ENCODE measurements at regions not wholly inside any gene's neighbourhood (a gene's known extent, or its start where the extent isn't known, plus 50 kb on each side); places are given as distances from the start of the nearest gene placed in this dataset.
"Not testable (repeated sequence)": the region's sequence is repeated elsewhere in the genome, so short reads cannot be mapped to it uniquely, and the experiment has no call there.

DNA sequence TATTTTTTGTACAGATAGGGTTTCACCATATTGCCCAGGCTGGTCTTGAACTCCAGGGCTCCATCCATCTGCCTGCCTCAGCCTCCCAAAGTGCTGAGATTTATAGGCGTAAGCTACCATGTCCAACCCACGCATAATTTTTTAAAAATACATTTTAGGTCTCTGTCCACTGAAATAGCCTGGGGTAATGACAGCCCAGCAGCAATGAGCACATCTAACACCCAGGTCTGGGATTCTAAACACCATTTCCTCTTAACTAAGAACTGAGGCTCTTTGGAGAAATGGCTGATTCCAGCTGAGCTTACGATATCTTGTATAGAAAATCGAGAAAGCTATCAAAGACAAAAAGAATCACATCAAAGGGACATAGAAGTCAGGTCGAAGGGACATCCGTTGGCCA lies 245.3 kb downstream of the PARN start:
- DNase-seq = no peak

GRCh38 chr16:14383844-14384243 lies 246.2 kb downstream of the PARN start:
- DNase-seq = not testable (repeated sequence)

- no peak for DNase-seq
These were observed 251.2 kb downstream of the PARN start for GRCh38 chr16:14378689-14379467.

DNA sequence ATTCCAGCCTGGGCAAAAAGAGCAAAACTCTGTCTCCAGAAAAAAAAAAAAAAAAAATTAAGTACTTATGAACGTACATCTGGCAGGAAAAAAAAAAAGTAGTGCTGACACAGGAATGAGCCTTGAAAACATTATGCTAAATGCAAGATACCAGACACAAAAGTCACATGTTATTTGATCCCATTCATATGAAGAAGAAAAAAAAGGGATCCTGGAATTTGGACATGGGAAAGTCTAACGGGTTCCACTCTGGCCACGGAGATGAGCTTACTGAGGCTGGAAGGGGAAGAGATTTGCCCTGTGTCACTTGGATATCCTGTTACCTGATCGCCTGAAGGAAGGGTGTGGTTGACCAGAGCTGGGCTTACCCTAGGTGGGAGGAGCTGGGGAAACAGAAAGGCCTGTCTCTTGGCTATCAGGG lies 251.9 kb downstream of the PARN start:
- no peak for DNase-seq

DNA sequence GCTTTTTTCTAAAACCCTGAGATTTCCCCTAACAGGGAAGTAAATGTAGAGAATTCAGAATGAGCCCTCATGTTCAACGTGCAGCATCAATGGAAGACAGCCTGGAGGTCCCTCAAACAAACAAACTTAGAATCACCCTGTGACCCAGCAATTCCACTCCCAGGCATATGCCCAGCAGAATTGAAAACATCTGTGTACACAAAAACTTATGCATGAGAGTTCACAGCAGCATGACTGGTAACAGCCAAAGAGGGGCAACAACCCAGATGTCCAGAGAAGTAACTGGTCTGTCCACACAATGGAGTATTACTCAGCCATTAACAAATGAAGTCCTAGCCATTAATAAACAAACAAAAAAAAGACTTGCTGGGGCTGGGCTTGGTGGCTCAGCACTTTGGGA lies 252.7 kb downstream of the PARN start:
- DNase-seq = no peak

GRCh38 chr16:14375132-14375491 lies 254.9 kb downstream of the PARN start:
- no peak for DNase-seq

DNA sequence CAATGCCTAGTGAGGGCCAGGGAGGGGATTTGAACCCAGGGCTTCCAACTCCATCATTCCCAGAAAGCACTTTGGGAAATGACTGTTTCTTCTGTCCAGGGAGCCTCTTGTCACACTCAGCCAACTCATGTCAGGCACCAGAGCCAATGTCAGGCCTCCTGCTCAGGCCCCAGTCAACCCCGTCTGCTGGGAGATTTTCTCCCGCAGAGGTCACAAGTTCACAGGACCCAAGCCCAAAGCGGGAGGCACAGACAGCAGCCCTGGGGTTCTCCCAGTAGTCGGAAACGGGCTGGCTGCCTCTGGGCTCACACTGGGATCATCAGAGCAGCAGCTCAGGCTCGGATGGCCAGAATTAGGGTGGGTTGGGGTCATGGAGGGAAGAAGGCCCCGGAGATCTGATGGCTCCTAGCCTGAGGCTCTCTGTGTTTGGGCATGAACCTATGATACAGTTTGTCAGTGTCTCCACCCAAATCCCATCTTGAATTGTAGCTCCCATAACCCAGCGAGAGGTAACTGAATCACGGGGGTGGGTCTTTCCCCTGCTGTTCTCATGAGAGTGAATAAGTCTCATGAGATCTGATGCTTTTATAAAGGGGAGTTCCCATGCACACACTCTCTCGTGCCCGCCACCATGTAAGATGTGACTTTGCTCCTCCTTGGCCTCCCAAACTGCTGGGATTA lies 255.5 kb downstream of the PARN start:
- no peak for DNase-seq

DNA sequence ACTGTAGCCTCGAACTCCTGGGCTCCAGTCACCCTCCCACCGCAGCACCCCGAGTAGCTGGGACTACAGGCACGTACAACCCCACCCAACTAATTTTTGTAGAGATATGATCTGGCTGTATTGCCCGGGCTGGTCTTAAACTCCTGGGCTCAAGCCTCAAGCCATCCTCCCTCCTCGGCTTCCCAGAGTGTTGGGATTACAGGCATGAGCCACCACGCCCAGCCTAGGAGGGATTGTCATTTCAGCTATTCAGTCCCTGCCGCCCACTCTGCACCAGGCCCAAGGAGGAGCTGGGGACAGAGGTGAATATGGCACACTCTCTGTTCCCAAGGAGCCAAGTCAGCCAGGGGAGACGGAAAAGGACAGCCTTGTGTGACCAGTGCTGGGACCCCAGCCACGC lies 256.2 kb downstream of the PARN start:
- no peak for DNase-seq

GRCh38 chr16:14373406-14373805 lies 256.7 kb downstream of the PARN start:
- DNase-seq = no peak

DNA sequence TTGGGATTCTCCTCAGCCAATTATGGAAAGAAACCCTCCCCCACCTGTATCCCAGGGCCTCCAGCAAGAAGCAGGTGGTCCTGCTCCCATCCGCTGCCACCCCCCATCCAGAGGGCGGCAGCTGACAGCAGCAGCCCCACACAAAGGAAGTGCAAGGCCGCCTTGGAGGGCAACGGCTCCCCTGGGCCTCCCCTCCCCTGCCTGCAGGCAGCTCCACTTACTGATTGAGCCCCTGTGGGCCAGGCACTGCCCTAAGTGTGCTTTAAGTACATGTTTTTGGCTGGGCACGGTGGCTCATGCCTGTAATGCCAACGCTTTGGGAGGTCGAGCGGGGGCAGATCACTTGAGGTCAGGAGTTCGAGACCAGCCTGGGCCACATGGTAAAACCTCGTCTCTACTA lies 257.6 kb downstream of the PARN start:
- no peak for DNase-seq

DNA sequence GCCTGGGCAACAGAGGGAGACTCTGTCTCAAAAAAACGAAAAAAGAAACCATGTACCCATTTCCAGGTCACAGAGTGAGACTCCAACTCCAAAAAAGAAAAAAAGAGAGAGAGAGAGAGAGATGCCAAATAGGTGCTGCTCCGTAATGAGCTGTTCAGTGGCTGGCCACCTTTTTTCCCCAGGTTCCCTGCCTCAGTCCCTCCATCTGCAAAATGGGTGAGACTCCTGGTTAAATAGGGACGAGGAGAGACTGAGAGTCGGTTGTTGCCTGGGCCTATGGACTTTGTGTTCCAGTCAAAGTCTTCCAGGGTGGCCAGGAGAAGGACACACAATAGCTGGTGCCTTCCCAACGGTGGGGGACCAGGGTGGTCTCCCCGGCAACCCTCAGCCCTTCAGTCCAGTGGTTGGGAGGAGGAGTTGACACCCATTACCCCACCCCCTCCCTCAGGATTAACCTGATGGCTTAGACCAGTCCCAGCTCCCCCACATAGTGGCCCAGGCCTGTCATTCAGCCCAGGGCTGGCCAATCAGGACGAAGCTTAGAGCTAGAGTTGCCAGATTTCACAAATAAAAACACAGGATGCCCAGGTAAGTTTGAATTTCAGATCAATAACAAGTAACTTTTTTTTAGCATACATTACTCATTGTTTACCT lies 258.2 kb downstream of the PARN start:
- no peak for DNase-seq

- DNase-seq = no peak
These were observed 259.3 kb downstream of the PARN start for GRCh38 chr16:14370736-14371234.

DNA sequence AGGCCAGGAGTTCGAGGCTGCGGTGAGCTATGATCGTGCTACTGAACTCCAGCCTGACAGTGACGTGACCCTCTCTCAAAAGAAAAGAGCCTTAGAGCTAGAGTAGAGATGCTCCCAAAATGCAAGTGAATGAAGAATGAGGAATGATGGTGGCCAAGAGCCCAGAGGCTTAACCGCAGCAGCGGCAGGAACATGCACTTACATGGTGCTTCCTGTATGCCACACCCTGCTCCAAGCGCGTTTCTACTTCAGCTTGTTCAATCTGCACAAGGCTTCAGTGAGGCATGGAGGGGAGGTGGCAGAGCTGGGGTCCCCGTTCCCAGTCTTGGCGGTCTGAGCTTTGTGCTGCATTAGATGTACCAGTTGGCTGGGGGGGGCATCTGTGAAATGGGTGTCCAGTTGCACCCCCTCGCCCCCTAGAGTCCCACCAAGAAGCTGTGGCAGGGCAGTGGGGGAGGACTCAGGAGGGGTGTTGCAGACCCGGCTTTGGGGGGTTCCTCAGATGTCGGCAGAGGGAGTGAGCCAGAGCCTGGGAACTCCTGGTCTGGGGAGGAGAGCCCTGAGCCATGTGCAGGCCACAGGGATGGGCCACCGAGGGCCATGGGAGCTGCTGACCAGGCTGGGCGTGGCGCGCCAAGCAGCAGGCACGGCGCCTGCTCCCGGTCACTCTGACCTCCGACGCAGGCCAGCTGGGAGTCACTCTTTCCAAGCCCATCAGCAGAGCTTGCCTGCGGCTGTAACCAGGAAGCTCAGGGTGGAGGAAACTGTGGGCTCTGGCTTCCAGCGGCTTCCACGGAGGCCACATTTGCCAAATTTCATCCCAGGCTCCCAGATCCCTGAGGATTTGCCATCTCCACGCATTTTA lies 260.1 kb downstream of the PARN start:
- no peak for DNase-seq

DNA sequence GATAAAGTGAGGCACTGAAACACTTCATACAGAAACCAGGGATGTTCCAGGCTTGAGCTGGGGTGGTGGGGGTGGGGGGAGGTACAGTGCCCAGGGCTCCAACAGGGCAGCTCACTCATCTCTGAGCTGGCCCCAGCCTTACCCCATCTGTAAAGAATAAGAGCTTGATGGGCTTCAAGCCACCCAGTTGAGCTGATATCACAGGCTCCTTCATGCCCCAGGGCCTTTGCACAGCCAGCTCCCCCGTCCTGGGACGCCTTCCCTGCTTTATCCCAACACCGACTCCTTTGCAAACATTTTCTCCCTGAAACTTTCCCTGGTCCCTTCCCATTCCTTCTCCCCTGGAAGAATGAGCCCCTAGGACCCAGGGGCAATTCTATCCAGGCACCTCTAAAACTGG lies 261.7 kb downstream of the PARN start:
- no peak for DNase-seq

DNA sequence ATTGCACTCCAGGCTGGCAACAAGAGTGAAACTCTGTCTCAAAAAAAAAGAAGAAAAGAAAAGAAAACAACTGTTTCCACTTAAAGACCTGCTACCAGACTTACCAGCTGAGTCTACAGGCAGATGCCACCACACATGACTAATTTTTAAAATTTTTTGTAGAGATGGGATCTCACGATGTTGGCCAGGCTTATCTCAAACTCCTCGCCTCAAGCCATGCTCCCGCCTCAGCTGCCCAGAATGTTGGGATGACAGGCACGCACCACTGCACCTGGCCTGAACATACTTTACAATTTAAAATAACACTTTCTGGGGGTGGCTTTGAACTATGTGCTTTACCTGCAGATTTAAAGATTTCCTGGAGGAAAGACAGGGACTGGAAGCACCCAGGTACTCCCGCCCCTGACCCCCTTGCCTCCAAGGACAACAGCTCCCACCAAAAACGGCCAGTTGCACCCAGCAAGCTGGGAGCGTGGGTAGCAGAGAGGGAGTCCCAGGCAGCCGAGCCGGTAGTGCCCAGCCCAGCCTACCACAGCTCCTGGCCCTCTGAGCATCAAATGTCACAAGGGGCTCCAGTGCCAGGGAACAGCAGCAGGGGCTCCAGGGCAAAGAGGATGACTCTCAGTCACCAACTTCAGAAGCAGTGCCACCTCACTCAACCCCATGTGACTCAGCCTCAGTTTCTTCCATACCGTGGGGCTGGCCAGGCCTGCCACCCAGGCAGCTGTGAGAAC lies 262.9 kb downstream of the PARN start:
- no peak for DNase-seq

DNA sequence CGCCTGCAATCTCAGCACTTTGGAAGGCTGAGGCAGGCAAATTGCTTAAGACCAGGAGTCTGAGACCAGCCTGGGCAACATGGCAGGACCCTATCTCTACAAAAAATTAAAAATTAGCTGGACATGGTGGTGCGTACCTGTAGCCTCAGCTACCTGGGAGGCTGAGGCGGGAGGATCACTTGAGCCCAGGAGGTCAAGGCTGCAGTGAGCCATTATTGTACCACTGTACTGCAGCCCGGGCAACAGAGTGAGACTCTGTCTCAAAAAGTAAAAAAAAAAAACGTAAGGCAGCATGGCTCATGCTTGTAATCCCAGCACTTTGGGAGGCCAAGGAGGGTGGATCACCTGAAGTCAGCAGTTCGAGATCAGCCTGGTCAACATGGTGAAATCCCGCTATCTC lies 263.6 kb downstream of the PARN start:
- no peak for DNase-seq

GRCh38 chr16:14365200-14365851 lies 264.7 kb downstream of the PARN start:
- DNase-seq = no peak

DNA sequence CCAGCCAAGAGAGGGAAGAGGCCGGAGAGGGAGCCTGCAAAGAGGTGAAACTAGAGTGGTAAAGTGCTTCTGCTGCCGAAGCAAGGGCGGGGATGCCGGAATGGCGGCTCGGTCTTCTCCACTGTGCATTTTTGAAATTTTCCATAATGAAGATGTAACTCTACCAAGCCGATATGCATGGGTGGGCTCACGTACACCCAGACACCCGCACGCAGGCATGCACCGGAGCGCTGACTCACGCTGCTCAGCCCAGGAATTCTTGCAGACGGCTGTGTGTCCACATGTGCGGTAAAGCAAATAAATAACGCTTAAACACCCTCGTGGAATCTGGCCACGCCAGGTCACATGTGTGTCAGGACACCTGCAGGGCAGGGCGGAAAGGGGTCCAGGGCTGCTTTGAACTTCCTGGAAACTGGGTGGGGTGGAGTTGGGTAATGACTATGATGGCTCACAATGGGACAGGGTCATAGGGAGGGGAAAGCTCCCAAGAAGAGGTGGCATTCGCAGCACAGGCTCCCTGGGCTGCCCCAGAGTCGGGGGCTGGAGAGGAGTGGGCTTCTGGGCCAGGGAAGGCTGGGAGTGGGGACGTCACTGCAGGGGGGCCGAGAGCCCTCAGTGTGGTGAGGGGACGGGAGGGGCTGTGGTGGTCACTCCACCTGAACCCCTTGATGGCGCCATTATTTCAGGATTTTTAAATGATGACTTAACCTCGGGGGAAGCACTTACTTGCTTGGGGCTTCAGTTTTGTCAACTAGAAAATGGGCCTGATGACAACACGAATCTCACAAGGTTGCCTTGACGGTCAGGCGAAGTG lies 265.5 kb downstream of the PARN start:
- DNase-seq = no peak

DNA sequence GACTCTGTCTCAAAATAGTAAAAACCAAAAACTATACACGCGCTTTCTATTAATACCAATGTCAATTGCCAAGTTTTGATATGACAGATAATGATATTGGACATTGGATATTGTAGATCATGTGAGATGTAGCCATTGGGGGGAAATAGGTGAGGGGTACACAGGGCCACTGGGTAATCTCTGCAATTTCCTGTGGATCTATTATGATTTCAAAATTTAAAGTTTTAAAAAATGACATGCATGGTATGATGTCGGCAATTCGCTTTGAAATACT lies 266.0 kb downstream of the PARN start:
- no peak for DNase-seq

DNA sequence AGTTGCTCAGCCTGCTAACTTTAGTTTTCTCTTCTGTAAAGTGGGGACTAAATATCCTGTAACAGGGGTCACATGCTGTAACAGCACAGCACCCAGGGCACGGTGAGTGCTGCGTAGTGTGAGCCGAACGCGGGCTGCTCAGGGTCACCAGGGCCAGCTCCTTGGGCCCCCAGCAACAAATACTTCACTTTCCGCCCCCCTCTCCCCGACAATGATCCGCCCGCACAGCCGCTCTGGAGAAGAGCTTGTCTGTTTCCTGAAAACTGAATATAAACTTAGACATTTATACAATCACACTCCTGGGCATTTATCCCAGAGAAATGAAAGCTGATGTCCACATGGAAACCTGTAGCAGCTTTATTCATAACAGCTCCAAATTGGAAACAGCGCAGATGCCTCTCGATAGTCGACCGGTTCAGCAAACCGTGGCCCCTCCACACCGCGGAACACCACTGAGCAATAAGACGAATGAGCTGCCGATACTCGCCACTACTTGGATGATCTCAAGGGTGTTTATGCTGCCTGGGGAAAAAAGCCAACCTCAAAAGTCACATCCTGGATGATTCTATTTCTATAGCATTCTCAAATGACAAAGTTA lies 267.2 kb downstream of the PARN start:
- no peak for DNase-seq
